ENCODE measurements at regions not wholly inside any gene's neighbourhood (a gene's known extent, or its start where the extent isn't known, plus 50 kb on each side); places are given as distances from the start of the nearest gene placed in this dataset.
"Not testable (repeated sequence)": the region's sequence is repeated elsewhere in the genome, so short reads cannot be mapped to it uniquely, and the experiment has no call there.

DNA sequence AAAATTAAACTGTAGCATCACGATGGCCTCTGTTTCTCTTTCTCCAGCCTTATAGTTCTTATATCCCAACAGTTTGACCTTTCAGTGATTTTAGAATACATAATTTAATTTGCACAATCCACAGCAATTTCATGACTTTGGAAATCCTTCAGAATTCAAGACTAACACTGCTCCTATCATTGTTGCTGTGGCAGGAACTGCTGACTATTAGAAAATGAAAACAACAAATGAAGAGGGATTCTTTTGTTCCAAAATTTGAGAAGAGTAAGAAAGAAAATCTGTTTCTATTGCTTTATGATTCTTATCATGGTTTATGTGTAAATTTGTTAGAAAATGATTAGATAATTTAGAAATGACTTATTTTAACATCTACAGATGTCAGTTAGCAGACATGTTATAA is 604.0 kb upstream of the ADGRB3 start:
- no peaks in the 10 kb centered on the region for H3K4me1 Mint-ChIP-seq
- ChIA-PET POLR2A (no interaction called here), CTCF (no interaction called here)
- no peaks in the 10 kb centered on the region for H3K36me3 Mint-ChIP-seq (ENCODE audit: low read depth)
- ATAC-seq (ENCODE audit: low read depth) (no peak), DNase-seq (no peak)
- intact Hi-C loops (cut with micrococcal nuclease), result no loop called here
- no peak overlapping the region for H3K27ac Mint-ChIP-seq
- H3K4me3 Mint-ChIP-seq, result no peak overlapping the region
- peaks cover 1% of the 10 kb centered on the region for H3K9me3 Mint-ChIP-seq
- TF ChIP-seq, protein P1, sequence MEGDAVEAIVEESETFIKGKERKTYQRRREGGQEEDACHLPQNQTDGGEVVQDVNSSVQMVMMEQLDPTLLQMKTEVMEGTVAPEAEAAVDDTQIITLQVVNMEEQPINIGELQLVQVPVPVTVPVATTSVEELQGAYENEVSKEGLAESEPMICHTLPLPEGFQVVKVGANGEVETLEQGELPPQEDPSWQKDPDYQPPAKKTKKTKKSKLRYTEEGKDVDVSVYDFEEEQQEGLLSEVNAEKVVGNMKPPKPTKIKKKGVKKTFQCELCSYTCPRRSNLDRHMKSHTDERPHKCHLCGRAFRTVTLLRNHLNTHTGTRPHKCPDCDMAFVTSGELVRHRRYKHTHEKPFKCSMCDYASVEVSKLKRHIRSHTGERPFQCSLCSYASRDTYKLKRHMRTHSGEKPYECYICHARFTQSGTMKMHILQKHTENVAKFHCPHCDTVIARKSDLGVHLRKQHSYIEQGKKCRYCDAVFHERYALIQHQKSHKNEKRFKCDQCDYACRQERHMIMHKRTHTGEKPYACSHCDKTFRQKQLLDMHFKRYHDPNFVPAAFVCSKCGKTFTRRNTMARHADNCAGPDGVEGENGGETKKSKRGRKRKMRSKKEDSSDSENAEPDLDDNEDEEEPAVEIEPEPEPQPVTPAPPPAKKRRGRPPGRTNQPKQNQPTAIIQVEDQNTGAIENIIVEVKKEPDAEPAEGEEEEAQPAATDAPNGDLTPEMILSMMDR (IDR thresholded peaks at IDR 0.05), result no peak
- H3K27me3 Mint-ChIP-seq, result no peaks in the 10 kb centered on the region

DNA sequence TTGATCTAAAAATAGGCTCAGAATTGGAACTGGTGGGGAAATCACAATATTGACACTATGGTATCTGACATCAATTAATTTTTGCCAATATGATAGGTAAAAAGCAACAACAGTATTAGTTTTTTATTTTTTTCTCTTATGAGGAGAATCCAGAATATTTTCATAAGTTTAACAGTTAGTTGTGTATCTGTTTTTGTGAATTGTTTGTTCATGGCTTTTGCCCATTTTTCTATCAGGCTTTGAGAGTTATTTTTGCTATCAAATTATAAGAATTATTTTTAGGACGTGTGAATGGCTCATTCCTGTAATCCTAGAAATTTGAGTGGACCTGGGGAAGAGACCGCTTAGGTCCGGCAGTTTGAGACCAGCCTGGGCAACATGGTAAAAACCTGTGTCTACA is 608.6 kb upstream of the ADGRB3 start:
- intact Hi-C loops (cut with micrococcal nuclease), result no loop called here
- H3K9me3 Mint-ChIP-seq, result peaks cover 8% of the 10 kb centered on the region
- H3K4me3 Mint-ChIP-seq, result no peak overlapping the region
- ATAC-seq (ENCODE audit: low read depth), result no peak
- CTCF ChIA-PET, result no interaction called here
- H3K36me3 Mint-ChIP-seq (ENCODE audit: low read depth), result no peaks in the 10 kb centered on the region
- no peak overlapping the region for H3K27ac Mint-ChIP-seq
- TF ChIP-seq, protein P1 (IDR thresholded peaks at IDR 0.05), result no peak
- no peaks in the 10 kb centered on the region for H3K27me3 Mint-ChIP-seq
- POLR2A ChIA-PET, result no interaction called here
- DNase-seq, result no peak
- no peaks in the 10 kb centered on the region for H3K4me1 Mint-ChIP-seq

- POLR2A ChIA-PET, result no interaction called here
- ATAC-seq (ENCODE audit: low read depth), result no peak
These were observed 609.3 kb upstream of the ADGRB3 start for GRCh38 chr6:68025764-68026163.

DNA sequence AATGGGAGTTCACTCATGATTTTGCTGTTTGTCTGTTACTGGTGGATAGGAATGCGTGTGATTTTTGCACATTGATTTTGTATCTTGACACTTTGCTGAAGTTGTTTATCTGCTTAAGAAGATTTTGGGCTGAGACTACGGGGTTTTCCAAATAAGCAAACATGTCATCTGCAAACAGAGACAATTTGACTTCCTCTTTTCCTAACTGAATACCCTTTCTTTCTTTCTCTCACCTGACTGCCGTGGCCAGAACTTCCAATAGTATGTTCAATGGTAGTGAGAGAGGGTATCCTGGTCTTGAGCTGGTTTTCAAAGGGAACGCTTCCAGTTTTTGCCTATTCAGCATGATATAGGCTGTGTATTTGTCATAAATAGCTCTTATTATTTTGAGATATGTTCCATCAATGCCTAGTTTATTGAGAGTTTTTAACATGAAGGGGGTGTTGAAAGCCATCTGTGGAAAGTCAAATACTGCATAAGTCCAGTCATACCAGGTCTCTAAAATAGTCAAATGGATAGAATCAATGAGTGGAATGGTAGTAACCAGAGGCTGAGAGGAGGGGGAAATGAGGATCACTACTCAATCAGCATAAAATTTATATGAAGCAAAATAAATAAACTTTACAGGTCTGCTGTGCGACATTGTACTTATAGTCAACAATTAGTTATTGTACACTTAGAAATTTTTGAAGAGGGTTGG is 610.4 kb upstream of the ADGRB3 start:
- H3K27ac Mint-ChIP-seq, result no peak overlapping the region
- peaks cover 8% of the 10 kb centered on the region for H3K9me3 Mint-ChIP-seq
- no peaks in the 10 kb centered on the region for H3K4me1 Mint-ChIP-seq
- CTCF ChIA-PET, result no interaction called here
- POLR2A ChIA-PET, result no interaction called here
- TF ChIP-seq, protein P1 (IDR thresholded peaks at IDR 0.05), result no peak
- no peaks in the 10 kb centered on the region for H3K36me3 Mint-ChIP-seq (ENCODE audit: low read depth)
- H3K4me3 Mint-ChIP-seq, result no peak overlapping the region
- intact Hi-C loops (cut with micrococcal nuclease), result no loop called here
- ATAC-seq (ENCODE audit: low read depth) (no peak), DNase-seq (no peak)
- H3K27me3 Mint-ChIP-seq, result no peaks in the 10 kb centered on the region

More at GRCh38 chr6:68025764-68026163, 609.3 kb upstream of the ADGRB3 start:
- CTCF ChIA-PET, result no interaction called here
- TF ChIP-seq, protein P1 (IDR thresholded peaks at IDR 0.05), result no peak
- no peak for DNase-seq
- no peaks in the 10 kb centered on the region for H3K36me3 Mint-ChIP-seq (ENCODE audit: low read depth)
- no peak overlapping the region for H3K27ac Mint-ChIP-seq
- intact Hi-C loops (cut with micrococcal nuclease), result no loop called here
- H3K9me3 Mint-ChIP-seq, result peaks cover 8% of the 10 kb centered on the region
- H3K27me3 Mint-ChIP-seq, result no peaks in the 10 kb centered on the region
- H3K4me3 Mint-ChIP-seq, result no peak overlapping the region
- H3K4me1 Mint-ChIP-seq, result no peaks in the 10 kb centered on the region

- ATAC-seq (ENCODE audit: low read depth); H3K4me3 Mint-ChIP-seq; H3K27me3 Mint-ChIP-seq; DNase-seq; H3K36me3 Mint-ChIP-seq (ENCODE audit: low read depth); H3K4me1 Mint-ChIP-seq; H3K9me3 Mint-ChIP-seq; H3K27ac Mint-ChIP-seq; intact Hi-C loops (cut with micrococcal nuclease); CTCF ChIA-PET; POLR2A ChIA-PET: not testable (repeated sequence)
These were observed 612.1 kb upstream of the ADGRB3 start for GRCh38 chr6:68022968-68023367.

All from activated B cell treated with CpG ODN at 0.5 μM for 24 hours (primary cell).